Coronary artery (tissue), 2 donors: ENCODE measurements at regions not wholly inside any gene's neighbourhood (a gene's known extent, or its start where the extent isn't known, plus 50 kb on each side); places are given as distances from the start of the nearest gene placed in this dataset.

Experiments used
- DNase-seq: peaks from one replicate; pipeline ENCODE4 v3.0.0-alpha.2; 2017; ENCODE audit warnings: low spot score
- H3K27ac ChIP-seq, 2 donors: fragments of 200-600 bp; sonication (generic); one replicate each; pipeline ENCODE4 v1.5.1; 2016 to 2019
- H3K4me3 ChIP-seq: fragments of 200-600 bp; sonication (generic); 2 replicates; pipeline ENCODE4 v1.5.1; 2016; ENCODE audit warnings: mild to moderate bottlenecking, moderate library complexity
- TF ChIP-seq, protein P1 (sequence below): fragments of 200-600 bp; sonication (generic); IDR thresholded peaks from one replicate; pipeline ENCODE4 v1.5.1; 2019; ENCODE audit warnings: antibody characterized with exemption

DNA sequence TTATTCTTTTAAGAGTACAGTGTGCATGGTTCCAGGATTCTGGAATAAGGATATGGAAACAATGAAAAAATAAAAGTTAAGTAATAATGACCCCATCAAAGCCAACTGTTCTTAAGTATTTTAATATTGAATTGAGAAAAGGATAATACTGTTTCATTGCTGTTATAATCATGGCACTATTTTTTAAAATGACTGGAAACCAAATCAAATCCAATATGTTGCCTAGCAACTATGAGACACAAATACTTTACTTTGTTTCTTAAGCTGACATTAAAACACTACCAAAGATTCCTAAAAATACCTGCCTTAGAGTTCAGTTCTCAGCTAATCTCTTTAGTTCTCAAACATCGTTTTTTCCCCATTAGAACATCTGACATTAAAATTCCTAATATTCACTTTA, 66.4 kb upstream of the OTOGL start:
- Histone ChIP-seq H3K4me3 (no peak overlapping the region), H3K27ac (peak overlapping the region; percentile 63 to 76)
- TF ChIP-seq, protein P1, sequence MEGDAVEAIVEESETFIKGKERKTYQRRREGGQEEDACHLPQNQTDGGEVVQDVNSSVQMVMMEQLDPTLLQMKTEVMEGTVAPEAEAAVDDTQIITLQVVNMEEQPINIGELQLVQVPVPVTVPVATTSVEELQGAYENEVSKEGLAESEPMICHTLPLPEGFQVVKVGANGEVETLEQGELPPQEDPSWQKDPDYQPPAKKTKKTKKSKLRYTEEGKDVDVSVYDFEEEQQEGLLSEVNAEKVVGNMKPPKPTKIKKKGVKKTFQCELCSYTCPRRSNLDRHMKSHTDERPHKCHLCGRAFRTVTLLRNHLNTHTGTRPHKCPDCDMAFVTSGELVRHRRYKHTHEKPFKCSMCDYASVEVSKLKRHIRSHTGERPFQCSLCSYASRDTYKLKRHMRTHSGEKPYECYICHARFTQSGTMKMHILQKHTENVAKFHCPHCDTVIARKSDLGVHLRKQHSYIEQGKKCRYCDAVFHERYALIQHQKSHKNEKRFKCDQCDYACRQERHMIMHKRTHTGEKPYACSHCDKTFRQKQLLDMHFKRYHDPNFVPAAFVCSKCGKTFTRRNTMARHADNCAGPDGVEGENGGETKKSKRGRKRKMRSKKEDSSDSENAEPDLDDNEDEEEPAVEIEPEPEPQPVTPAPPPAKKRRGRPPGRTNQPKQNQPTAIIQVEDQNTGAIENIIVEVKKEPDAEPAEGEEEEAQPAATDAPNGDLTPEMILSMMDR, result no peak

DNA sequence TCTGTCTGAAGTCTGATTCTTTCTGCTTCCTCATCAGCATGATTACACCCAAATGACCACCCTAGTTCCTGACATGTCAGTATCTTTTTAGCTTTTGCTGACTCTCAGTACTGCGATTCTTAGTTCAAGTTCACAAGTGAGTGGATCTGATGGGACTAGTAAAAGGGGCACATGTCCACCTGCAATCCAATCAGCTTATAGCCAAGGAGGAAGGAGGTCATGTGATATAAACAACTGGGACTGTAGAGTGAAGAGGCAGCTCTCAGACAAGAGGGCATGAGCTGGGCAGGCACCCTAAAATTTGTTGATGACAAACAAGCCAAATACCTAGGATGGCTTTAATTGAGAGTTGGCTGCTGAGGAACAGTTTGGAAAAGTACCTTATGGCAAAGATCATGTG, 68.1 kb upstream of the OTOGL start:
- TF ChIP-seq, protein P1, result no peak
- Histone ChIP-seq H3K4me3 (no peak overlapping the region), H3K27ac (no peak overlapping the region)
- DNase-seq, result no peak

More for the DNA sequence above, 66.4 kb upstream of the OTOGL start:
- no peak for DNase-seq

DNA sequence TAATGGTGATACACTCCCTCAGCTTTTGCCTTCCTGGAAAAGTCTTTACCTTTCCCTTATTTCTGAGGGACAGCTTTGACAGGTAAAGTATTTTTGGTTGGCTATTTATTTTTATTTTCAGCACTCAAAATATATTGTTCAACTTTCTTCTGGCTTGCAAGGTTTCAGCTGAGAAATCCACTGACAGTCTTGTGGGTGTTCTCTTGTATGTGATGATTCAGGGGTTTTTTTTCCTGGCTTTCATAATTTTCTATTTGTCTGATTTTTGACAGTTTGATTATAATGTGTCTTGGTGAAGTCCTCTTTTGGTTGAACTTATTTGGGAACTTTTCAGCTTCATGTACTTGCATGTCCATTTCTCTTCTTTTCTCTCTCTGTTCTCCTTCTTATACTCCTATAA, 73.7 kb upstream of the OTOGL start:
- DNase-seq, result no peak
- Histone ChIP-seq H3K4me3 (no peak overlapping the region), H3K27ac (no peak overlapping the region)
- TF ChIP-seq, protein P1, result no peak

DNA sequence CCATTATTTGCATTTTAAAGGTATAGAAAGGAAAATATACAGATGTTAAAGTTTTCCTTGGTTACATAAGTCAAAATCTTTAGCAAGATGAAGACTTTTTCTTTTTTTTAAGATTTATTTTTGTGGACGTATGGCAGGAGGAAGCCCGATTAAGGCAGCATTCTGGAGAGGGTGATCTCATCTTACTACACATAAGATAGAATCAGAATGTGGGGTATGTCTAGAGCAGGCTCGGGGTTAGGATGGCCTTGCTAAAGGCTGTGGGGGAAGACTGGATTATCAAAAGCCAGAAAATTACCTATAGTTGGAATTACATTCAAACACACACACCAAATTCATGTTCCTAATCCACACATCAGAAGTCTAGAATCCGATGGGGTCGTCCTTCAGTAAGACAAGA, 79.6 kb upstream of the OTOGL start:
- Histone ChIP-seq H3K27ac (no peak overlapping the region), H3K4me3 (no peak overlapping the region)
- no peak for DNase-seq
- TF ChIP-seq, protein P1, result no peak

DNA sequence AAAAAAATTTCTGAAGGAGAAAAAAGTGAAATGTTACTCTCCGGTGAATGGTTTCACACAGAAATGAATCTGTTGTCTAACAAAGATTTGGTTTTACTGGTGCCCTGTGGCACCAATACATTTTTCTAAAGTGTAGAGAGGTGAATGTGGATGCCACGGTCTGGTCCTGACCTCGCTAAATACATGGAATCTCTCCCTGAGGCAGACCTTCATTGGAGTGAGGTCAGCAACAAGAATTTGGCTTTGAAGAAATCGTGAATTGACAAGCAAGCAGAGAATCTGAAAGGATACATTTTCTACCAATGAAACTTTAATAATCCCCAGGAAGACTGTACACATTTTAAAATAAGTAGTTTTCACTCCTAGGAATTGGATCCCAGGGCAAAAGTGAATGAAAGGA, 81.2 kb upstream of the OTOGL start:
- TF ChIP-seq, protein P1, result no peak
- Histone ChIP-seq H3K4me3 (no peak overlapping the region), H3K27ac (no peak overlapping the region)
- DNase-seq, result no peak

DNA sequence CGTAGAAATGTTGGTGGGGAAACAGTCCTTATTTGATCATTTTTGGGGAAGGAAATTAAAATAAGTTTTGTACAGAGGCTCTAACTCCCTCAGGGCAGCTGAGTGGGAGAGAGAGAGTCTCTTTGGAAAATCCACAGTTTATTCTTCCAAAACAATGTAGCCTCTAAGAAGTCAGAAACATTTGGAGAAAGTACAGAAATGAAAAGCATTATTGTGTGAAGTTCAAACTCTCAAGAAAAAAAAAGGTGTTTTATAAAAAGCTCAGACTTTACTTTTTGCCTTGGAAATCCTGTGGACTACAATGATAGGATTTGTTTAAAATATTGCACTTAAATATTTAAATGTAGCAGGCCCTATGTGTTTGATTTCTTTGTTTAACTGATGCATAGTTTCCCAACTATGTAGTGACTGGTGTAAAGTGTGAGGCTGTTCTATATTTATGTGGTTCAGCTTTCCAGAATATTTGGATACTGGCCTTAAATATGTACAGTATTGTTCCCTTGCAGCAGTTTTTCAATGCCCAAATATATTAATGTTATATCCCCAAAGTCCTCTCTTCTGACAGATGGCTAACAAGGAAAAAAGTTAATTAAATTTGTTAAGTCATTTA, 82.0 kb upstream of the OTOGL start:
- DNase-seq, result no peak
- TF ChIP-seq, protein P1, result no peak
- Histone ChIP-seq H3K4me3 (no peak overlapping the region), H3K27ac (peak overlapping the region; percentile 17 to 51)

DNA sequence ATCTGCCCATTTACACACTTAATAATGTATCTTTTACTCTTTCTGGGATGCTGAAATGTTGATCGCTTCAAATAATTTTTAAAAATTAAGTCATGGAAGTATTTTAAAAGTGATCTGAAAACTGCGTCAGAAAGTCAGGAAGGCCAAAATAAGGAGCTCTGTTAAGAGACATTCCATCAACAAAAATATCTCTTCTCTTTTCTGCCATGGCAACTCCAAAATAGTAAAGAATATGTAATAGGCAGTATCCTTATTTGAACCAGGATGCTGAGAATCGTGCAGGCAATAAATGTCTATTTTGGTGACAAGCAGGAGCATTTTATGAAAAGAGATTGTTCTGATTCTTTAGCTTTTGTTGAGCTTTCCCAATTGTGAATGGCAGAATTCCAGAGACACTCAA, 81.8 kb upstream of the PPP1R12A start:
- TF ChIP-seq, protein P1, result no peak
- H3K4me3 ChIP-seq, result no peak overlapping the region
- peak overlapping the region; percentile 17 to 51 for H3K27ac ChIP-seq
- DNase-seq, result no peak
